Body of pancreas (tissue), 4 donors: ENCODE measurements at regions not wholly inside any gene's neighbourhood (a gene's known extent, or its start where the extent isn't known, plus 50 kb on each side); places are given as distances from the start of the nearest gene placed in this dataset.
"Not testable (repeated sequence)": the region's sequence is repeated elsewhere in the genome, so short reads cannot be mapped to it uniquely, and the experiment has no call there.

ENCODE experiments used
- ATAC-seq: fragments of 150-250 bp; one replicate; pipeline ENCODE4 v1.9.1; 2016
- DNase-seq, 4 donors: peaks; one replicate each; pipeline ENCODE4 v3.0.0-alpha.2; 2019
- H3K27ac ChIP-seq, 4 donors: fragments of 200-600 bp; sonication (generic); 1 replicate in 3 of 4; 2 replicates in 1 of 4; pipeline versions ENCODE4 v1.5.1 to v1.6.1; 2016 to 2019; ENCODE audit warnings: mild to moderate bottlenecking in 1 of 4, mixed read lengths in 1 of 4, moderate library complexity in 1 of 4
- H3K27me3 ChIP-seq, 2 donors: fragments of 200-600 bp; sonication (generic); one replicate each; pipeline ENCODE4 v1.6.0; 2016; ENCODE audit warnings: mild to moderate bottlenecking in 1 of 2
- H3K36me3 ChIP-seq, 2 donors: fragments of 200-600 bp; sonication (generic); replicated peaks in 1 of 2; 2 replicates each; pipeline ENCODE4 v1.5.1; 2016; ENCODE audit warnings: low read depth in 2 of 2; ENCODE audit not compliant: insufficient read depth in 1 of 2
- H3K4me1 ChIP-seq: fragments of 200-600 bp; sonication (generic); one replicate; pipeline ENCODE4 v1.6.0; 2016
- H3K4me3 ChIP-seq, 2 donors: fragments of 200-600 bp; sonication (generic); 1 replicate in 1 of 2; 2 replicates in 1 of 2; pipeline ENCODE4 v1.5.1; 2016 to 2019
- H3K9me3 ChIP-seq, 3 donors: fragments of 200-600 bp; sonication (generic); 1 replicate in 2 of 3; 2 replicates in 1 of 3; pipeline ENCODE4 v1.5.1; 2016
- POLR2A ChIP-seq, 3 donors: fragments of 450-650 bp; IDR thresholded peaks; one replicate each; pipeline ENCODE4 v1.6.1; 2016; ENCODE audit warnings: antibody characterized with exemption in 3 of 3, mild to moderate bottlenecking in 2 of 3
- WGBS, 2 donors: methylation state at CpG; one replicate each; pipeline ENCODE4 v1.1.5; 2017; 5-methylcytosine and 5-hydroxymethylcytosine counted together
- intact Hi-C: fragments of 100-400 bp; cut with DNase I; formaldehyde crosslinking; loops from one replicate; pipeline ENCODE4 v1.15.1; 2023
- TF ChIP-seq, protein P1 (sequence below), 7 experiments: fragments of 450-650 bp in 4 of 7; fragments of 200-600 bp in 3 of 7; sonication (generic) in 3 of 7; IDR thresholded peaks; one replicate each; pipeline ENCODE4 v1.5.1; 2016 to 2019; ENCODE audit warnings: antibody characterized with exemption in 7 of 7

DNA sequence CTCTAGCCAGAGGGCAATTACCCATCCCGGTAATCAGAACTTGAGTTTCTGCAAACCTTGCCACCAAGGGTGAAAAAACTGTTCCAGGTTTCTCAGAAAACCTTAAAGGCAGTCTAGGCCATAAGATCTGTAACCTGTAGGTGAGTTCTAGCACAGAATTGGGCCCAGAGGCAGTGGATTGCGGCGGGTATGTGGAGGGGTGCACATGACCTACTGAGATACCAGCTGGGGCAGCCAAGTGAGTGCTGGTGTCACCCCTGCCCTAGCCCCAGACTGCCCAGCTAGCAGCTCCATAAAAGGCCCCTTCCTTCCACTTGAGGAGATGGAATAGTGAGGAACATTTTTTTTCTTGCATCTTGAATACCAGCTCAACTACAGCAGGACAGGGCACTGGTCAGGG lies 176.7 kb downstream of the SMARCA1 start:
- H3K4me3 ChIP-seq, result no peak overlapping the region
- DNase-seq (no peak), ATAC-seq (no peak)
- no peaks in the 10 kb centered on the region for H3K27me3 ChIP-seq
- H3K4me1 ChIP-seq, result no peaks in the 10 kb centered on the region
- 81% methylated on average over 3 of the region's 3 CpGs; no CpG with 5 or more reads in 1 of the 2 donors for WGBS, 2 donors
- H3K9me3 ChIP-seq, result no peaks in the 10 kb centered on the region
- intact Hi-C loops, result no loop called here
- no peaks in the 10 kb centered on the region for H3K36me3 ChIP-seq
- TF ChIP-seq POLR2A (IDR thresholded peaks at IDR 0.05), result no peak
- TF ChIP-seq, protein P1, sequence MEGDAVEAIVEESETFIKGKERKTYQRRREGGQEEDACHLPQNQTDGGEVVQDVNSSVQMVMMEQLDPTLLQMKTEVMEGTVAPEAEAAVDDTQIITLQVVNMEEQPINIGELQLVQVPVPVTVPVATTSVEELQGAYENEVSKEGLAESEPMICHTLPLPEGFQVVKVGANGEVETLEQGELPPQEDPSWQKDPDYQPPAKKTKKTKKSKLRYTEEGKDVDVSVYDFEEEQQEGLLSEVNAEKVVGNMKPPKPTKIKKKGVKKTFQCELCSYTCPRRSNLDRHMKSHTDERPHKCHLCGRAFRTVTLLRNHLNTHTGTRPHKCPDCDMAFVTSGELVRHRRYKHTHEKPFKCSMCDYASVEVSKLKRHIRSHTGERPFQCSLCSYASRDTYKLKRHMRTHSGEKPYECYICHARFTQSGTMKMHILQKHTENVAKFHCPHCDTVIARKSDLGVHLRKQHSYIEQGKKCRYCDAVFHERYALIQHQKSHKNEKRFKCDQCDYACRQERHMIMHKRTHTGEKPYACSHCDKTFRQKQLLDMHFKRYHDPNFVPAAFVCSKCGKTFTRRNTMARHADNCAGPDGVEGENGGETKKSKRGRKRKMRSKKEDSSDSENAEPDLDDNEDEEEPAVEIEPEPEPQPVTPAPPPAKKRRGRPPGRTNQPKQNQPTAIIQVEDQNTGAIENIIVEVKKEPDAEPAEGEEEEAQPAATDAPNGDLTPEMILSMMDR (IDR thresholded peaks at IDR 0.05), result no peak
- H3K27ac ChIP-seq, result no peak overlapping the region

DNA sequence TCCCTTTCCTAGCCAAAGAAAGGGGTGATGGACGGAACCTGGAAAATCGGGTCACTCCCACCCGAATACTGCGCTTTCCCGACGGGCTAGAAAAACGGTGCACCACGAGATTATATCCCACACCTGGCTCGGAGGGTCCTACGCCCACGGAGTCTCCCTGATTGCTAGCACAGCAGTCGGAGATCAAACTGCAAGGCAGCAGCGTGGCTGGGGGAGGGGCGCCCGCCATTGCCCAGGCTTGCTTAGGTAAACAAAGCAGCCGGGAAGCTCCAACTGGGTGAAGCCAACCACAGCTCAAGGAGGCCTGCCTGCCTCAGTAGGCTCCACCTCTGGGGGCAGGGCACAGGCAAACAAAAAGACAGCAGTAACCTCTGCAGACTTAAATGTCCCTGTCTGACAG lies 186.0 kb downstream of the SMARCA1 start:
- H3K4me3 ChIP-seq, H3K27me3 ChIP-seq, H3K36me3 ChIP-seq, H3K9me3 ChIP-seq, ATAC-seq, H3K4me1 ChIP-seq, H3K27ac ChIP-seq, DNase-seq, intact Hi-C loops: not testable (repeated sequence)
- 41 to 66% methylated on average over 8 to 14 of the region's 16 CpGs for WGBS, 2 donors

- DNase-seq (no peak), ATAC-seq (no peak)
- H3K27ac ChIP-seq, result no peak overlapping the region
- intact Hi-C loops, result no loop called here
- TF ChIP-seq, protein P1 (IDR thresholded peaks at IDR 0.05), result no peak
- TF ChIP-seq POLR2A (IDR thresholded peaks at IDR 0.05), result no peak
- no peak overlapping the region for H3K4me3 ChIP-seq
- H3K4me1 ChIP-seq, result no peaks in the 10 kb centered on the region
- 53 to 75% methylated on average over 3 of the region's 3 CpGs for WGBS, 2 donors
- no peaks in the 10 kb centered on the region for H3K9me3 ChIP-seq
- no peaks in the 10 kb centered on the region for H3K27me3 ChIP-seq
- no peaks in the 10 kb centered on the region for H3K36me3 ChIP-seq
Observed at GRCh38 chrX:129323115-129323514, 200.2 kb downstream of the SMARCA1 start.

- 29 to 45% methylated on average over 1 of the region's 1 CpG for WGBS, 2 donors
- ATAC-seq (no peak), DNase-seq (no peak)
- Histone ChIP-seq H3K36me3 (no peaks in the 10 kb centered on the region), H3K4me1 (no peaks in the 10 kb centered on the region), H3K27ac (no peak overlapping the region), H3K9me3 (no peaks in the 10 kb centered on the region), H3K4me3 (no peak overlapping the region), H3K27me3 (no peaks in the 10 kb centered on the region)
- TF ChIP-seq, protein P1 (IDR thresholded peaks at IDR 0.05), result no peak
- no peak for TF ChIP-seq POLR2A (IDR thresholded peaks at IDR 0.05)
- intact Hi-C loops, result no loop called here
Observed at GRCh38 chrX:129318375-129318774, 204.9 kb downstream of the SMARCA1 start.

DNA sequence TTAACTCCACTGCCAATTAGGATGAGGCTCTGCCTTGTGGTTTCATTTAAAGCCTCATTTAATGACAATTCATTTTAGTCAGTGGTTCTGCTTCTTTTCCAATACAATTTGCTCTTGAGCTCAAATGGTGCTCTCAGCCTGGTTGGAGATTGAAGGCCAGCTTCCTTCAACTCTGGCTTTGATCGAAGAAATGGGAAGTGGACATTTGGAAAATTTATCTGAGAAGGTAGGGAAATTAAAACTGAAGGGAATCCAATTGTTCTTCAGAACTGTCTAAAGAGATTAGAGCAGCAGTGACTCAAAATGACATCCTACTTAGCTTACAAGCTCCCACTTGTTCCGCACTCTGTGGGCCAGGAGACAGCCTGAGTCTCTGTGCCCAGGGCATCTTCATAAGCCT lies 206.8 kb downstream of the SMARCA1 start:
- Histone ChIP-seq H3K9me3 (no peaks in the 10 kb centered on the region), H3K4me3 (no peak overlapping the region), H3K27me3 (no peaks in the 10 kb centered on the region), H3K36me3 (no peaks in the 10 kb centered on the region), H3K27ac (no peak overlapping the region), H3K4me1 (no peaks in the 10 kb centered on the region)
- intact Hi-C loops, result no loop called here
- ATAC-seq (no peak), DNase-seq (no peak)
- no peak for TF ChIP-seq POLR2A (IDR thresholded peaks at IDR 0.05)
- 89% methylated on average over 2 of the region's 2 CpGs for WGBS, 2 donors

- intact Hi-C loops, result no loop called here
- no peak overlapping the region for H3K27ac ChIP-seq
- WGBS, 2 donors, result 0 to 35% methylated on average over 2 of the region's 2 CpGs
- DNase-seq, result no peak
- H3K36me3 ChIP-seq, result no peaks in the 10 kb centered on the region
- H3K9me3 ChIP-seq, result no peaks in the 10 kb centered on the region
- no peak overlapping the region for H3K4me3 ChIP-seq
- no peak for ATAC-seq
- H3K27me3 ChIP-seq, result no peaks in the 10 kb centered on the region
- TF ChIP-seq POLR2A (IDR thresholded peaks at IDR 0.05), result no peak
- TF ChIP-seq, protein P1 (IDR thresholded peaks at IDR 0.05), result no peak
- H3K4me1 ChIP-seq, result no peaks in the 10 kb centered on the region
Observed at GRCh38 chrX:129310000-129310399, 213.3 kb downstream of the SMARCA1 start.
